Activated T-helper 1 cell treated with Interleukin-2 at 50 U/mL for 16 hours (primary cell): ENCODE measurements at regions not wholly inside any gene's neighbourhood (a gene's known extent, or its start where the extent isn't known, plus 50 kb on each side); places are given as distances from the start of the nearest gene placed in this dataset.
"Not testable (repeated sequence)": the region's sequence is repeated elsewhere in the genome, so short reads cannot be mapped to it uniquely, and the experiment has no call there.

Experiments
- DNase-seq: peaks from one replicate; pipeline ENCODE4 v3.0.0-alpha.2; 2020; ENCODE audit warnings: low read depth

GRCh38 chr13:109436055-109436622, 350.2 kb downstream of the IRS2 start:
- DNase-seq = no peak

- no peak for DNase-seq
These were observed 355.2 kb downstream of the IRS2 start for GRCh38 chr13:109431217-109431616.

GRCh38 chr13:109428146-109428545, 358.2 kb downstream of the IRS2 start:
- no peak for DNase-seq

GRCh38 chr13:109427695-109428094, 358.7 kb downstream of the IRS2 start:
- DNase-seq = no peak

- DNase-seq = no peak
These were observed 359.2 kb downstream of the IRS2 start for GRCh38 chr13:109427148-109427547.

GRCh38 chr13:109426690-109426990, 359.7 kb downstream of the IRS2 start:
- DNase-seq = no peak

- no peak for DNase-seq
These were observed 360.3 kb downstream of the IRS2 start for GRCh38 chr13:109425821-109426689.

- DNase-seq = no peak
These were observed 364.2 kb downstream of the IRS2 start for GRCh38 chr13:109422161-109422560.

- no peak for DNase-seq
These were observed 366.5 kb downstream of the IRS2 start for GRCh38 chr13:109419896-109420295.

- no peak for DNase-seq
These were observed 368.3 kb downstream of the IRS2 start for GRCh38 chr13:109418111-109418510.

GRCh38 chr13:109416001-109416400, 370.4 kb downstream of the IRS2 start:
- no peak for DNase-seq

- DNase-seq = no peak
These were observed 371.3 kb downstream of the IRS2 start for GRCh38 chr13:109415057-109415456.

GRCh38 chr13:109412283-109412901, 374.0 kb downstream of the IRS2 start:
- no peak for DNase-seq

- no peak for DNase-seq
These were observed 375.5 kb downstream of the IRS2 start for GRCh38 chr13:109410868-109411267.

- no peak for DNase-seq
These were observed 377.6 kb downstream of the IRS2 start for GRCh38 chr13:109408591-109409382.

- no peak for DNase-seq
These were observed 379.9 kb downstream of the IRS2 start for GRCh38 chr13:109406376-109406992.

GRCh38 chr13:109403012-109403421, 383.4 kb downstream of the IRS2 start:
- no peak for DNase-seq

- DNase-seq = no peak
These were observed 384.5 kb downstream of the IRS2 start for GRCh38 chr13:109401891-109402290.

GRCh38 chr13:109401307-109401706, 385.1 kb downstream of the IRS2 start:
- no peak for DNase-seq

- DNase-seq = no peak
These were observed 385.6 kb downstream of the IRS2 start for GRCh38 chr13:109400624-109401257.

GRCh38 chr13:109400209-109400608, 386.2 kb downstream of the IRS2 start:
- DNase-seq = no peak

- not testable (repeated sequence) for DNase-seq
These were observed 388.3 kb downstream of the IRS2 start for GRCh38 chr13:109398071-109398470.
